Right lobe of liver (tissue), 6 donors: ENCODE measurements at regions not wholly inside any gene's neighbourhood (a gene's known extent, or its start where the extent isn't known, plus 50 kb on each side); places are given as distances from the start of the nearest gene placed in this dataset.

Source experiments
- ATAC-seq, 4 donors: fragments of 200-7000 bp; cut with Tn5 transposase; one replicate each; pipeline ENCODE4 v1.9.1; 2020; ENCODE audit warnings: mild to moderate bottlenecking in 4 of 4, moderate library complexity in 4 of 4
- DNase-seq, 3 donors: peaks; one replicate each; pipeline ENCODE4 v3.0.0-alpha.2; 2020
- H3K27ac ChIP-seq, 3 donors: fragments of 200-600 bp; one replicate each; pipeline ENCODE4 v1.8.0; 2022
- H3K27me3 ChIP-seq, 2 donors: fragments of 200-600 bp; one replicate each; pipeline ENCODE4 v1.8.0; 2022
- H3K36me3 ChIP-seq, 4 donors: fragments of 200-600 bp; sonication (generic) in 1 of 4; one replicate each; pipeline versions ENCODE4 v1.5.1 to v1.8.0; 2017 to 2022; ENCODE audit warnings: control low read depth in 1 of 4
- H3K4me1 ChIP-seq, 4 donors: fragments of 200-600 bp; sonication (generic) in 1 of 4; one replicate each; pipeline versions ENCODE4 v1.5.1 to v1.8.0; 2017 to 2022; ENCODE audit warnings: control low read depth in 1 of 4
- H3K4me3 ChIP-seq, 3 donors: fragments of 200-600 bp; one replicate each; pipeline ENCODE4 v1.8.0; 2022
- H3K9me3 ChIP-seq, 4 donors: fragments of 200-600 bp; sonication (generic) in 1 of 4; one replicate each; pipeline versions ENCODE4 v1.5.1 to v1.8.0; 2017 to 2022; ENCODE audit warnings: control low read depth in 1 of 4
- POLR2A ChIP-seq: fragments of 450-650 bp; IDR thresholded peaks from one replicate; pipeline ENCODE4 v1.6.1; 2017; ENCODE audit warnings: antibody characterized with exemption, mild to moderate bottlenecking
- WGBS: methylation state at CpG from one replicate; pipeline ENCODE4 v1.1.6; 2018; ENCODE audit warnings: low coverage, low lambda C conversion rate; ENCODE audit not compliant: insufficient coverage; ENCODE audit errors: missing lambda C conversion rate; 5-methylcytosine and 5-hydroxymethylcytosine counted together
- intact Hi-C, 2 donors: fragments of 100-400 bp; cut with DNase I; formaldehyde crosslinking; loops; one replicate each; pipeline versions ENCODE4 v1.11.2 to v1.14.1; 2022
- TF ChIP-seq, protein P1 (sequence below), 4 donors: fragments of 200-600 bp in 3 of 4; fragments of 450-650 bp in 1 of 4; IDR thresholded peaks; one replicate each; pipeline versions ENCODE4 v1.5.1 to v1.8.0; 2016 to 2022; ENCODE audit warnings: antibody characterized with exemption in 4 of 4, mild to moderate bottlenecking in 2 of 4
- donor health status: DM: no; HTN: yes; CAD: no.
- donor health status: DM: no; HTN: no; CAD: no.
- donor health status: DM: no; HTN: no; CAD: no.
- donor health status: DM: no; HTN: yes; CAD: no.
- donor health status: DM: no; HTN: yes; CAD: no.

- no peaks in the 10 kb centered on the region for H3K9me3 ChIP-seq
- no peaks in the 10 kb centered on the region for H3K4me1 ChIP-seq
- TF ChIP-seq, protein P1, sequence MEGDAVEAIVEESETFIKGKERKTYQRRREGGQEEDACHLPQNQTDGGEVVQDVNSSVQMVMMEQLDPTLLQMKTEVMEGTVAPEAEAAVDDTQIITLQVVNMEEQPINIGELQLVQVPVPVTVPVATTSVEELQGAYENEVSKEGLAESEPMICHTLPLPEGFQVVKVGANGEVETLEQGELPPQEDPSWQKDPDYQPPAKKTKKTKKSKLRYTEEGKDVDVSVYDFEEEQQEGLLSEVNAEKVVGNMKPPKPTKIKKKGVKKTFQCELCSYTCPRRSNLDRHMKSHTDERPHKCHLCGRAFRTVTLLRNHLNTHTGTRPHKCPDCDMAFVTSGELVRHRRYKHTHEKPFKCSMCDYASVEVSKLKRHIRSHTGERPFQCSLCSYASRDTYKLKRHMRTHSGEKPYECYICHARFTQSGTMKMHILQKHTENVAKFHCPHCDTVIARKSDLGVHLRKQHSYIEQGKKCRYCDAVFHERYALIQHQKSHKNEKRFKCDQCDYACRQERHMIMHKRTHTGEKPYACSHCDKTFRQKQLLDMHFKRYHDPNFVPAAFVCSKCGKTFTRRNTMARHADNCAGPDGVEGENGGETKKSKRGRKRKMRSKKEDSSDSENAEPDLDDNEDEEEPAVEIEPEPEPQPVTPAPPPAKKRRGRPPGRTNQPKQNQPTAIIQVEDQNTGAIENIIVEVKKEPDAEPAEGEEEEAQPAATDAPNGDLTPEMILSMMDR (IDR thresholded peaks at IDR 0.05): no peak
- TF ChIP-seq POLR2A: no peak
- no peak overlapping the region for H3K27ac ChIP-seq
- no peak overlapping the region for H3K4me3 ChIP-seq
- DNase-seq: no peak
- ATAC-seq: no peak
- no peaks in the 10 kb centered on the region for H3K27me3 ChIP-seq
- intact Hi-C loops: no loop called here
- 81% methylated on average over 6 of the region's 6 CpGs for WGBS
- H3K36me3 ChIP-seq: no peaks in the 10 kb centered on the region
Measured at GRCh38 chr11:122022646-122023045, 93.4 kb downstream of the BLID start.

DNA sequence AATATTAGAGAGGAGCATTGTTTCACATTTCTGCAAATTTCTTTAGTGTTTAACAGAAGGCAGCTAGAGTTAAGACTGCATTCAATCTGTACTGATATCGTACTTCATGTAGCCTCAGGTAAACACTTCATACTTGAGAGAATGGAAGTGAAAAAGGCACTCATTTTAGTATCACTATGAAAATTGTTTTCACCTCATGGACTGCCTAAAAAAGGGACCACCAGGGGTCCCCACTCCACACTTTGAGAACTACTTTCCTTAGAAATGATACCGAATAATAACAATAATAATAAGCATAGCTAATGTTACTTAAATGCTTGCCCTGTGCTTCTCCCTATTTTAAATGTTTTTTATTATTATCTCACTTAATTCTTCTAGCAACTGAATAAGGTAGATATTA, 95.1 kb downstream of the BLID start:
- intact Hi-C loops: no loop called here
- TF ChIP-seq POLR2A: no peak
- TF ChIP-seq, protein P1 (IDR thresholded peaks at IDR 0.05): peak in 2 of 4 donors; percentile 16 to 28
- WGBS: 45% methylated on average over 2 of the region's 2 CpGs
- Histone ChIP-seq H3K27ac (no peak overlapping the region), H3K36me3 (no peaks in the 10 kb centered on the region), H3K9me3 (no peaks in the 10 kb centered on the region), H3K4me3 (no peak overlapping the region), H3K27me3 (no peaks in the 10 kb centered on the region), H3K4me1 (no peaks in the 10 kb centered on the region)
- DNase-seq: no peak
- no peak for ATAC-seq

DNA sequence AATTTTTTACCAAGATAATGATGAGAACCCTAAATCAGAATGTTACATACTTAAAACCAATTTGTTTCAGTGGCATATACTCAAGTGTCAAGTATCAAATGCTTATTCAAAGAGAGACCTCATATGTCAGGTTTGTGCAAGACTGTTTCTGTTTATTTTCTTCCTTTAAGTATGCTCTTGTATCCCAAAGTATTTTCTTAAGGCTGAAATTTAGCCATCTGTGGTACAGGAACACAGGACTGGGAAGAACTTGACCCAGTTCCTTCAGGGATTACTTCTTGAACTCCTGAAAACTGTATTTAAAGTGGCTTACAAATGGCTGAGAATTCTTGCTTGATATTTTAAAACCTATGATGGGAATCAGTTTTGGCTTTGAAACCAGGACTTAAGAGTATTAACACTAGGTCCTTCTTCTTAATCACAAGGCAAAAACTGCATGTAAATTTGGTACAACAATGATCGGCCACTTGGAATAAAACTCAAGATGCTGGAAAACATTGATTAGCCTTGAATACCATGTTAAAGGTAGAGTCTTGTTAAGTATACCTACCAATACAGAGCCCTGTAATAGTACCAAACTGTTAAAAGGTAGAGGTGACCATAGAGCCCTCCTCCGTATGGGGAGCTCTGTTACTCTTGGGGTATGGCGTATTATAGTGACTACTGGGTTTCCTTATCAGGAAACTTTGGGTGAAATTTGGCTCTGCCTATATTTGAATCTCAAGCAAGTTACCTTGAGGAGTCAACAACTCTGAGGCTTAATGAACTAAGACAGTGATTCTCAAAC, 95.9 kb downstream of the BLID start:
- H3K36me3 ChIP-seq: no peaks in the 10 kb centered on the region
- H3K27ac ChIP-seq: no peak overlapping the region
- ATAC-seq (no peak), DNase-seq (no peak)
- 85% methylated on average over 2 of the region's 3 CpGs for WGBS
- H3K4me1 ChIP-seq: no peaks in the 10 kb centered on the region
- TF ChIP-seq, protein P1 (IDR thresholded peaks at IDR 0.05): no peak
- no peak for TF ChIP-seq POLR2A
- no peak overlapping the region for H3K4me3 ChIP-seq
- intact Hi-C loops: no loop called here
- H3K27me3 ChIP-seq: no peaks in the 10 kb centered on the region
- H3K9me3 ChIP-seq: no peaks in the 10 kb centered on the region

GRCh38 chr11:122007601-122008071, 108.4 kb downstream of the BLID start:
- intact Hi-C loops: no loop called here
- Histone ChIP-seq H3K4me1 (no peaks in the 10 kb centered on the region), H3K27ac (no peak overlapping the region), H3K27me3 (no peaks in the 10 kb centered on the region), H3K4me3 (no peak overlapping the region), H3K36me3 (no peaks in the 10 kb centered on the region), H3K9me3 (no peaks in the 10 kb centered on the region)
- WGBS: 13% methylated on average over 4 of the region's 4 CpGs
- DNase-seq: peak in 1 of 3 donors; percentile 74
- TF ChIP-seq POLR2A: no peak
- TF ChIP-seq, protein P1 (IDR thresholded peaks at IDR 0.05): no peak
- ATAC-seq: peak; percentile 43 to 62 (median 54)
